NCI-H82 treated with DMSO at 0.1 percent for 48 hours (cell line): ENCODE measurements at regions not wholly inside any gene's neighbourhood (a gene's known extent, or its start where the extent isn't known, plus 50 kb on each side); places are given as distances from the start of the nearest gene placed in this dataset.

Experiments used
- DNase-seq: peaks from one replicate; lab custom pipeline; 2025; ENCODE audit not compliant: unreplicated experiment; lab: John Stamatoyannopoulos, UW

- DNase-seq = no peak
Measured at GRCh38 chr13:24007979-24008620, 110.8 kb upstream of the C1QTNF9B start.

- no peak for DNase-seq
Measured at GRCh38 chr13:24008679-24009078, 111.4 kb upstream of the C1QTNF9B start.

GRCh38 chr13:24011266-24011665 is 114.0 kb upstream of the C1QTNF9B start:
- no peak for DNase-seq

GRCh38 chr13:24012648-24013047 is 115.3 kb upstream of the C1QTNF9B start:
- DNase-seq = no peak

- DNase-seq = no peak
Measured at GRCh38 chr13:24013189-24013588, 115.9 kb upstream of the C1QTNF9B start.

- no peak for DNase-seq
Measured at GRCh38 chr13:24016046-24016445, 118.7 kb upstream of the C1QTNF9B start.

- DNase-seq = no peak
Measured at GRCh38 chr13:24022568-24022967, 125.3 kb upstream of the C1QTNF9B start.

GRCh38 chr13:24023073-24023472 is 125.8 kb upstream of the C1QTNF9B start:
- DNase-seq = no peak

GRCh38 chr13:24027494-24027893 is 130.2 kb upstream of the C1QTNF9B start:
- DNase-seq = no peak

GRCh38 chr13:24032252-24032651 is 128.3 kb upstream of the SPATA13 start:
- no peak for DNase-seq

GRCh38 chr13:24032674-24033073 is 127.8 kb upstream of the SPATA13 start:
- DNase-seq = no peak

GRCh38 chr13:24033527-24034302 is 126.8 kb upstream of the SPATA13 start:
- no peak for DNase-seq

- DNase-seq = no peak
Measured at GRCh38 chr13:24035411-24035810, 125.1 kb upstream of the SPATA13 start.

GRCh38 chr13:24036115-24036514 is 124.4 kb upstream of the SPATA13 start:
- no peak for DNase-seq

- DNase-seq = no peak
Measured at GRCh38 chr13:24038405-24038804, 122.1 kb upstream of the SPATA13 start.

- DNase-seq = no peak
Measured at GRCh38 chr13:24038841-24039330, 121.6 kb upstream of the SPATA13 start.

- DNase-seq = no peak
Measured at GRCh38 chr13:24039621-24040475, 120.7 kb upstream of the SPATA13 start.

GRCh38 chr13:24040835-24041234 is 119.7 kb upstream of the SPATA13 start:
- DNase-seq = no peak

- no peak for DNase-seq
Measured at GRCh38 chr13:24041651-24042225, 118.8 kb upstream of the SPATA13 start.

GRCh38 chr13:24042710-24043440 is 117.6 kb upstream of the SPATA13 start:
- no peak for DNase-seq
